ENCODE measurements at regions not wholly inside any gene's neighbourhood (a gene's known extent, or its start where the extent isn't known, plus 50 kb on each side); places are given as distances from the start of the nearest gene placed in this dataset.

DNA sequence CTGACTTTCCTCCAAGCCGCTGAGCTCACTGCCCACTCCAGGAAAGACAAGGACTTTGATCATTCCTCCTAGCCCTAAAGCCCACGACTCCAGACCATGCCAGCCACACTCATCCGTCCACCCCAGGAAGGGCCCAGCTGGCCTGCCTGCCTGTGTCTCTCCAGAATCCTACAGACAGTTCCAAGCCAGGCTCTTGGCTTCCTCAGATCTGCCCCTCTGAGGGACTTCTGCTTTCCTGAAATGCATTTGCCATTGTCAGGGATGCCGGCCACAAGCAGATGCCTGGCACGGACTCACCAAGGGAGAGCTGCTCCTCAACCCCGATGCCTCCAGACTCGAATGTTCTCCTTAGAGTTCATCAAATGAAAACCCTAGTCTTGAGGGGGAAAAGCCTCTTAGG, 155.8 kb downstream of the OAT start:
- TF ChIP-seq, protein P1, sequence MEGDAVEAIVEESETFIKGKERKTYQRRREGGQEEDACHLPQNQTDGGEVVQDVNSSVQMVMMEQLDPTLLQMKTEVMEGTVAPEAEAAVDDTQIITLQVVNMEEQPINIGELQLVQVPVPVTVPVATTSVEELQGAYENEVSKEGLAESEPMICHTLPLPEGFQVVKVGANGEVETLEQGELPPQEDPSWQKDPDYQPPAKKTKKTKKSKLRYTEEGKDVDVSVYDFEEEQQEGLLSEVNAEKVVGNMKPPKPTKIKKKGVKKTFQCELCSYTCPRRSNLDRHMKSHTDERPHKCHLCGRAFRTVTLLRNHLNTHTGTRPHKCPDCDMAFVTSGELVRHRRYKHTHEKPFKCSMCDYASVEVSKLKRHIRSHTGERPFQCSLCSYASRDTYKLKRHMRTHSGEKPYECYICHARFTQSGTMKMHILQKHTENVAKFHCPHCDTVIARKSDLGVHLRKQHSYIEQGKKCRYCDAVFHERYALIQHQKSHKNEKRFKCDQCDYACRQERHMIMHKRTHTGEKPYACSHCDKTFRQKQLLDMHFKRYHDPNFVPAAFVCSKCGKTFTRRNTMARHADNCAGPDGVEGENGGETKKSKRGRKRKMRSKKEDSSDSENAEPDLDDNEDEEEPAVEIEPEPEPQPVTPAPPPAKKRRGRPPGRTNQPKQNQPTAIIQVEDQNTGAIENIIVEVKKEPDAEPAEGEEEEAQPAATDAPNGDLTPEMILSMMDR (IDR thresholded peaks at IDR 0.05; ENCODE audit: poor library complexity) = no peak
- TF ChIP-seq EZH2phosphoT487 (IDR thresholded peaks at IDR 0.05; ENCODE audit: low read depth, severe bottlenecking, unreplicated experiment) = no peak
